ENCODE measurements at regions not wholly inside any gene's neighbourhood (a gene's known extent, or its start where the extent isn't known, plus 50 kb on each side); places are given as distances from the start of the nearest gene placed in this dataset.

DNA sequence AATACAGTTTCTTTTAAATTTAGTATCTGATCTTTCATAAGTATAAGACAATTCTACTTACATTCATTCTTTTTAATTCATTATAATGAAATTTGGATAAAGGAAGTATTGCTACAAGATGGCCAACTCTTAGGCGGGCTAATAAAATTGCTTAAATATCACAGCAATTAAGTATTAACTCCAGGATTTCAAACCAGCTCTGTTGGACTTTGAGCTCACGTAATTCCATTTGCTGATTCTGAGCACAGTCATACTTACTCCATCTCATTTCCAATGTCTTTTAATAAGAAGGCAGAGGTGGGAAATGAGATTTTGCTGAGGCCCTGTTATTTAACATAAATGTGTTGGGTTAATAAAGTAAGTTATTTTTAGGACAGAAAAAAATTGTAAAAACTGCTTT, 748.1 kb downstream of the KCNA4 start:
- TF ChIP-seq POLR2A (IDR thresholded peaks at IDR 0.05; ENCODE audit: low read depth, low read length) (no peak), POLR2AphosphoS5 (IDR thresholded peaks at IDR 0.05; ENCODE audit: low read depth, low read length) (no peak), TAF1 (IDR thresholded peaks at IDR 0.05; ENCODE audit: borderline replicate concordance, low read depth, low read length) (no peak)
